Esophagus muscularis mucosa (tissue), 2 donors: ENCODE measurements at regions not wholly inside any gene's neighbourhood (a gene's known extent, or its start where the extent isn't known, plus 50 kb on each side); places are given as distances from the start of the nearest gene placed in this dataset.

ENCODE experiments used
- POLR2A ChIP-seq: fragments of 450-650 bp; IDR thresholded peaks from one replicate; pipeline ENCODE4 v1.6.1; 2017; ENCODE audit warnings: antibody characterized with exemption, moderate library complexity, mild to moderate bottlenecking, low read depth
- POLR2AphosphoS5 ChIP-seq, 2 donors: sonication (generic); formaldehyde crosslinking; IDR thresholded peaks; one replicate each; pipeline ENCODE4 v1.6.1; 2017; ENCODE audit warnings: antibody characterized with exemption in 2 of 2

GRCh38 chr13:37209621-37210580 lies 104.4 kb upstream of the CSNK1A1L start:
- TF ChIP-seq POLR2AphosphoS5 (IDR thresholded peaks at IDR 0.05) (no peak), POLR2A (no peak)
